CD14-positive monocyte (primary cell): ENCODE measurements at regions not wholly inside any gene's neighbourhood (a gene's known extent, or its start where the extent isn't known, plus 50 kb on each side); places are given as distances from the start of the nearest gene placed in this dataset.

ENCODE experiments used
- DNase-seq, 3 donors: peaks; one replicate each; pipeline ENCODE4 v3.0.0-alpha.2; 2011 to 2022
- H2AFZ ChIP-seq: 2 replicates; pipeline ENCODE4 v1.6.0; 2012; ENCODE audit warnings: mild to moderate bottlenecking, low read depth, low read length, inconsistent platforms; ENCODE audit not compliant: insufficient read depth, poor library complexity, severe bottlenecking
- H3K27ac ChIP-seq, 2 donors: 1 replicate in 1 of 2; 2 replicates in 1 of 2; pipeline ENCODE4 v1.5.1; 2012 to 2013; ENCODE audit warnings: low read length in 2 of 2, control low read depth in 1 of 2, inconsistent platforms in 1 of 2, low read depth in 1 of 2, mild to moderate bottlenecking in 1 of 2
- H3K27me3 ChIP-seq, 2 donors: one replicate each; pipeline versions ENCODE4 v1.6.0 to v1.6.1; 2011 to 2013; ENCODE audit warnings: low read length in 2 of 2; ENCODE audit not compliant: control insufficient read depth in 2 of 2, insufficient read depth in 2 of 2
- H3K36me3 ChIP-seq, 2 donors: replicated peaks in 1 of 2; 1 replicate in 1 of 2; 2 replicates in 1 of 2; pipeline versions ENCODE4 v1.5.1 to v1.6.1; 2012 to 2013; ENCODE audit warnings: low read length in 2 of 2, control low read depth in 1 of 2, inconsistent platforms in 1 of 2, mild to moderate bottlenecking in 1 of 2; ENCODE audit not compliant: insufficient read depth in 2 of 2, control insufficient read depth in 1 of 2
- H3K4me1 ChIP-seq, 2 donors: 1 replicate in 1 of 2; 2 replicates in 1 of 2; pipeline versions ENCODE4 v1.5.1 to v1.6.1; 2012 to 2013; ENCODE audit warnings: low read length in 2 of 2, control low read depth in 1 of 2, inconsistent platforms in 1 of 2, mild to moderate bottlenecking in 1 of 2, moderate library complexity in 1 of 2; ENCODE audit not compliant: insufficient read depth in 2 of 2, control insufficient read depth in 1 of 2
- H3K4me2 ChIP-seq: replicated peaks from 2 replicates; pipeline ENCODE3; 2012; ENCODE audit warnings: low read length, moderate library complexity, mild to moderate bottlenecking; ENCODE audit not compliant: poor library complexity, severe bottlenecking; ENCODE audit errors: extremely low read depth
- H3K4me3 ChIP-seq, 3 experiments: fragments of 200-600 bp in 1 of 3; sonication (generic) in 1 of 3; replicated peaks in 1 of 3; 1 replicate in 2 of 3; 2 replicates in 1 of 3; pipeline ENCODE4 v1.5.1; 2011 to 2013; ENCODE audit warnings: low read length in 3 of 3, mild to moderate bottlenecking in 3 of 3, control low read depth in 2 of 3, low read depth in 2 of 3, inconsistent platforms in 1 of 3, moderate library complexity in 1 of 3
- H3K79me2 ChIP-seq: 2 replicates; pipeline ENCODE4 v1.6.0; 2012; ENCODE audit warnings: mild to moderate bottlenecking, control low read depth, inconsistent platforms, low read length, moderate library complexity; ENCODE audit not compliant: insufficient read depth
- H3K9ac ChIP-seq: 2 replicates; pipeline ENCODE4 v1.6.0; 2017; ENCODE audit warnings: low read length, mild to moderate bottlenecking; ENCODE audit not compliant: insufficient read depth, poor library complexity, severe bottlenecking
- H3K9me3 ChIP-seq, 2 donors: replicated peaks in 1 of 2; 1 replicate in 1 of 2; 2 replicates in 1 of 2; pipeline versions ENCODE4 v1.5.1 to v1.6.1; 2012 to 2013; ENCODE audit warnings: low read length in 2 of 2, control low read depth in 1 of 2; ENCODE audit not compliant: control insufficient read depth in 1 of 2, insufficient read depth in 1 of 2
- H4K20me1 ChIP-seq: 2 replicates; pipeline ENCODE4 v1.6.0; 2012; ENCODE audit warnings: mild to moderate bottlenecking, low read length, control low read depth, moderate library complexity; ENCODE audit not compliant: insufficient read depth
- H3K27ac Mint-ChIP-seq, 7 donors: one replicate each; pipeline ENCODE4 v1.8.0; 2020; ENCODE audit warnings: mild to moderate bottlenecking in 7 of 7, mixed read lengths in 7 of 7, moderate library complexity in 6 of 7, inconsistent platforms in 2 of 7
- H3K27me3 Mint-ChIP-seq, 3 donors: one replicate each; pipeline ENCODE4 v1.8.0; 2021 to 2022; ENCODE audit warnings: low read depth in 3 of 3, mild to moderate bottlenecking in 3 of 3, mixed read lengths in 3 of 3, moderate library complexity in 3 of 3, inconsistent platforms in 1 of 3
- H3K36me3 Mint-ChIP-seq, 2 donors: one replicate each; pipeline ENCODE4 v1.8.0; 2020; ENCODE audit warnings: mixed read lengths in 2 of 2, inconsistent platforms in 1 of 2, mild to moderate bottlenecking in 1 of 2
- H3K4me1 Mint-ChIP-seq: one replicate; pipeline ENCODE4 v1.8.0; 2020; ENCODE audit warnings: mild to moderate bottlenecking, mixed read lengths
- H3K4me3 Mint-ChIP-seq, 2 donors: one replicate each; pipeline ENCODE4 v1.8.0; 2020; ENCODE audit warnings: mild to moderate bottlenecking in 2 of 2, mixed read lengths in 2 of 2, moderate library complexity in 1 of 2
- H3K9me3 Mint-ChIP-seq, 7 donors: one replicate each; pipeline ENCODE4 v1.8.0; 2020 to 2022; ENCODE audit warnings: mixed read lengths in 7 of 7, mild to moderate bottlenecking in 6 of 7, moderate library complexity in 6 of 7, inconsistent platforms in 2 of 7
- CTCF ChIP-seq: fragments of 200-600 bp; IDR thresholded peaks from one replicate; pipeline ENCODE4 v1.8.0; 2022; ENCODE audit warnings: antibody characterized with exemption, mild to moderate bottlenecking
- WGBS: methylation state at CpG from one replicate; pipeline ENCODE4 v1.1.5; 2013; ENCODE audit warnings: missing lambda C conversion rate; ENCODE audit not compliant: insufficient coverage; 5-methylcytosine and 5-hydroxymethylcytosine counted together
- intact Hi-C, 2 donors: fragments of 100-400 bp; cut with micrococcal nuclease; formaldehyde crosslinking; loops; one replicate each; pipeline versions ENCODE4 v1.15.0 to v1.15.1; 2023

GRCh38 chr2:139905624-139906023 lies 1125.4 kb upstream of the NXPH2 start:
- Mint-ChIP-seq H3K27ac (no peak overlapping the region), H3K4me1 (no peaks in the 10 kb centered on the region), H3K4me3 (no peak overlapping the region), H3K36me3 (no peaks in the 10 kb centered on the region), H3K27me3 (peaks cover 0 to 2% (median 0%) of the 10 kb centered on the region in 3 donors), H3K9me3 (peaks cover 0 to 2% (median 0%) of the 10 kb centered on the region in 7 donors)
- no peak overlapping the region for H2AFZ ChIP-seq
- no peaks in the 10 kb centered on the region for H3K79me2 ChIP-seq
- H3K27me3 ChIP-seq = no peaks in the 10 kb centered on the region
- H3K4me3 ChIP-seq = no peak overlapping the region
- no peaks in the 10 kb centered on the region for H3K36me3 ChIP-seq
- no CpG with 5 or more reads among the region's 2 CpGs for WGBS
- no peak overlapping the region for H3K27ac ChIP-seq
- TF ChIP-seq CTCF = no peak
- H3K9me3 ChIP-seq = no peaks in the 10 kb centered on the region
- DNase-seq = no peak
- H3K4me1 ChIP-seq = no peaks in the 10 kb centered on the region
- H3K4me2 ChIP-seq = no peak overlapping the region
- intact Hi-C loops = no loop called here
- no peaks in the 10 kb centered on the region for H4K20me1 ChIP-seq
- no peak overlapping the region for H3K9ac ChIP-seq

GRCh38 chr2:139891636-139892035 lies 1111.4 kb upstream of the NXPH2 start:
- no peaks in the 10 kb centered on the region for H3K27me3 Mint-ChIP-seq
- WGBS = 80% methylated on average over 2 of the region's 4 CpGs
- H3K9me3 Mint-ChIP-seq = peaks cover 2 to 11% (median 3%) of the 10 kb centered on the region in 7 donors
- Histone ChIP-seq H3K4me2 (no peak overlapping the region), H3K36me3 (no peaks in the 10 kb centered on the region), H3K9ac (no peak overlapping the region), H4K20me1 (no peaks in the 10 kb centered on the region), H3K79me2 (no peaks in the 10 kb centered on the region), H3K9me3 (peaks cover 11 to 14% of the 10 kb centered on the region in 2 donors), H3K4me1 (no peaks in the 10 kb centered on the region), H3K27me3 (no peaks in the 10 kb centered on the region), H3K4me3 (no peak overlapping the region), H2AFZ (no peak overlapping the region), H3K27ac (no peak overlapping the region)
- H3K36me3 Mint-ChIP-seq = no peaks in the 10 kb centered on the region
- intact Hi-C loops = no loop called here
- TF ChIP-seq CTCF = no peak
- DNase-seq = no peak
- H3K4me1 Mint-ChIP-seq = no peaks in the 10 kb centered on the region
- H3K27ac Mint-ChIP-seq = no peak overlapping the region
- H3K4me3 Mint-ChIP-seq = no peak overlapping the region
